K562 (cell line): ENCODE measurements at regions not wholly inside any gene's neighbourhood (a gene's known extent, or its start where the extent isn't known, plus 50 kb on each side); places are given as distances from the start of the nearest gene placed in this dataset.

ENCODE experiments used
- ATAC-seq: fragments of 200-7000 bp; cut with Tn5 transposase; 3 replicates; pipeline ENCODE4 v1.9.1; 2020; ENCODE audit warnings: moderate library complexity
- BruUV-seq: library from RNA; stranded (reverse); fragments of 400-500 nt; replicated peaks from 2 replicates; lab custom pipeline; 2021; lab: Mats Ljungman, UMichigan
- CTCF ChIA-PET: fragments of 300-600 bp; formaldehyde crosslinking; extraction: SDS; loops from one replicate; lab custom pipeline; 2021; ENCODE audit warnings: low intra/inter-chr PET ratio; lab: Yijun Ruan, JAX
- POLR2A ChIA-PET: fragments of 300-600, 350-650 bp; sonication (Branson Sonifier 250); formaldehyde crosslinking; extraction: SDS; loops from one replicate; lab custom pipeline; 2021; ENCODE audit warnings: antibody characterized with exemption, inconsistent platforms; lab: Yijun Ruan, JAX
- DNase-seq, 4 experiments: peaks; one replicate each; pipeline versions ENCODE4 v3.0.0 to v3.0.0-alpha.2; 2011 to 2018; ENCODE audit warnings: low spot score in 3 of 4, mixed read lengths in 3 of 4; ENCODE audit errors: extremely low read depth in 1 of 4
- FAIRE-seq: peaks from 2 replicates; lab custom pipeline; 2011; peaks lifted over from hg19 to GRCh38; lab: Jason Lieb, UNC
- H2AFZ ChIP-seq: 2 replicates; pipeline ENCODE4 v1.6.0; 2011; ENCODE audit warnings: low read depth, low read length, control low read depth, inconsistent platforms
- H3K27ac ChIP-seq: fragments of 200-600 bp; 3 replicates; pipeline ENCODE4 v1.8.0; 2011; ENCODE audit warnings: low read depth, mild to moderate bottlenecking, control low read depth, inconsistent platforms, low read length, moderate library complexity, mixed read lengths; ENCODE audit errors: extremely low read depth
- H3K27me3 ChIP-seq, 2 experiments: fragments of 300-600 bp in 1 of 2; 2 replicates in 1 of 2; 3 replicates in 1 of 2; pipeline versions ENCODE4 v1.6.0 to v1.8.0; 2011; ENCODE audit warnings: inconsistent platforms in 2 of 2, low read length in 2 of 2, mild to moderate bottlenecking in 1 of 2, mixed read lengths in 1 of 2, moderate library complexity in 1 of 2; ENCODE audit not compliant: control insufficient read depth in 2 of 2, insufficient read depth in 2 of 2
- H3K36me3 ChIP-seq: fragments of 300-600 bp; 3 replicates; pipeline ENCODE4 v1.8.0; 2011; ENCODE audit warnings: mild to moderate bottlenecking, low read length, inconsistent platforms; ENCODE audit not compliant: control insufficient read depth, insufficient read depth
- H3K4me1 ChIP-seq, 2 experiments: fragments of 200-600 bp in 1 of 2; replicated peaks in 1 of 2; 2 replicates in 1 of 2; 3 replicates in 1 of 2; pipeline versions ENCODE4 v1.5.1 to v1.8.0; 2011; ENCODE audit warnings: inconsistent platforms in 2 of 2, low read length in 2 of 2, mild to moderate bottlenecking in 1 of 2, mixed read lengths in 1 of 2, moderate library complexity in 1 of 2; ENCODE audit not compliant: control insufficient read depth in 2 of 2, insufficient read depth in 2 of 2
- H3K4me2 ChIP-seq: 2 replicates; pipeline ENCODE4 v1.6.1; 2011; ENCODE audit warnings: low read length, control low read depth, inconsistent platforms, mixed read lengths; ENCODE audit not compliant: insufficient read depth
- H3K4me3 ChIP-seq: fragments of 200-600 bp; sonication (generic), shearing (Covaris generic); 2 replicates; pipeline ENCODE4 v1.5.1; 2016; ENCODE audit warnings: control low read depth, inconsistent platforms
- H3K79me2 ChIP-seq: fragments of 200-600 bp; 3 replicates; pipeline ENCODE4 v1.8.0; 2011; ENCODE audit warnings: low read length, inconsistent platforms; ENCODE audit not compliant: control insufficient read depth, insufficient read depth
- H3K9ac ChIP-seq, 2 experiments: 2 replicates each; pipeline versions ENCODE4 v1.6.0 to v1.6.1; 2011; ENCODE audit warnings: low read depth in 2 of 2, low read length in 2 of 2, control low read depth in 1 of 2, inconsistent platforms in 1 of 2, mild to moderate bottlenecking in 1 of 2, mixed read lengths in 1 of 2; ENCODE audit not compliant: insufficient read depth in 1 of 2
- H3K9me1 ChIP-seq: one replicate; pipeline ENCODE4 v1.6.0; 2011; ENCODE audit warnings: inconsistent platforms, mild to moderate bottlenecking, low read length, moderate library complexity; ENCODE audit not compliant: control insufficient read depth, insufficient read depth
- H3K9me3 ChIP-seq: replicated peaks from 2 replicates; pipeline ENCODE4 v1.5.1; 2011; ENCODE audit warnings: low read depth, low read length, inconsistent platforms; ENCODE audit not compliant: control insufficient read depth, insufficient read depth
- H4K20me1 ChIP-seq: replicated peaks from 2 replicates; pipeline ENCODE4 v1.6.1; 2011; ENCODE audit warnings: low read length, inconsistent platforms, mixed read lengths; ENCODE audit not compliant: control insufficient read depth, insufficient read depth
- CREB5 ChIP-seq: fragments of 250-450 bp; sonication (Bioruptor Pico); IDR thresholded peaks from 2 replicates; pipeline ENCODE4 v1.5.0; 2020; ENCODE audit warnings: mild to moderate bottlenecking
- DLX4 ChIP-seq: fragments of 250-450 bp; sonication (Bioruptor Pico); IDR thresholded peaks from 2 replicates; pipeline ENCODE4 v1.6.1; 2021; ENCODE audit warnings: mild to moderate bottlenecking
- HNRNPK ChIP-seq: fragments of 200-400 bp; formaldehyde crosslinking; IDR thresholded peaks from one replicate; pipeline ENCODE4 v1.6.1; 2018; ENCODE audit warnings: mild to moderate bottlenecking, low read depth, low read length; ENCODE audit not compliant: poor library complexity, severe bottlenecking
- MYNN ChIP-seq, 2 experiments: sonication (generic); formaldehyde crosslinking in 1 of 2; IDR thresholded peaks; 2 replicates each; pipeline versions ENCODE4 v1.5.0 to v1.6.1; 2016 to 2020; ENCODE audit warnings: antibody characterized with exemption in 1 of 2, missing genetic modification reagents in 1 of 2
- PRDM10 ChIP-seq: fragments of 450-650 bp; IDR thresholded peaks from 2 replicates; pipeline ENCODE4 v1.6.1; 2018; ENCODE audit not compliant: partially characterized antibody
- SP1 ChIP-seq: sonication (generic); formaldehyde crosslinking; IDR thresholded peaks from 2 replicates; pipeline ENCODE4 v1.8.1; 2022; ENCODE audit warnings: mild to moderate bottlenecking, missing genetic modification reagents
- UBTF ChIP-seq, 2 experiments: IDR thresholded peaks; 2 replicates each; pipeline ENCODE4 v1.6.1; 2012; ENCODE audit warnings: improper control_type of control experiment in 2 of 2, low read depth in 2 of 2, low read length in 2 of 2, borderline replicate concordance in 1 of 2
- ZBTB17 ChIP-seq: fragments of 450-650 bp; formaldehyde crosslinking; IDR thresholded peaks from 2 replicates; pipeline ENCODE4 v1.4.0; 2020; ENCODE audit warnings: mild to moderate bottlenecking
- ZBTB49 ChIP-seq: sonication (generic); formaldehyde crosslinking; IDR thresholded peaks from 2 replicates; pipeline ENCODE4 v1.8.0; 2022; ENCODE audit warnings: missing genetic modification reagents, mild to moderate bottlenecking, borderline replicate concordance
- ZNF282 ChIP-seq: sonication (generic); formaldehyde crosslinking; IDR thresholded peaks from 2 replicates; pipeline ENCODE4 v1.8.1; 2023; ENCODE audit warnings: missing genetic modification reagents
- in situ Hi-C: fragments of 300-500 bp; cut with MboI; formaldehyde crosslinking; loops from 4 replicates; pipeline ENCODE4 v1.15.0; 2018; ENCODE audit warnings: inconsistent platforms, mixed read lengths
- intact Hi-C: fragments of 100-400 bp; cut with micrococcal nuclease; formaldehyde crosslinking; loops from 2 replicates; pipeline ENCODE4 v1.14.2; 2022

- TF ChIP-seq SP1 (CRISPR knock-in tag): no peak
- no peak for TF ChIP-seq UBTF (IDR thresholded peaks at IDR 0.05; ENCODE audit: borderline replicate concordance in 1 of 2, low read depth in 2 of 2, low read length in 2 of 2)
These were observed 1571.6 kb upstream of the PRR20A start (continued) for GRCh38 chr13:55569082-55569481.

- no peaks in the 10 kb centered on the region for H3K36me3 ChIP-seq
- H3K4me3 ChIP-seq: no peak overlapping the region
- H3K9me3 ChIP-seq: no peaks in the 10 kb centered on the region
- H3K79me2 ChIP-seq: no peaks in the 10 kb centered on the region
- H2AFZ ChIP-seq: no peak overlapping the region
- H3K9ac ChIP-seq: no peak overlapping the region
- no peak overlapping the region for H3K4me2 ChIP-seq
- H3K4me1 ChIP-seq: no peaks in the 10 kb centered on the region
- FAIRE-seq: no peak
- POLR2A ChIA-PET: no interaction called here
- BruUV-seq: no TSS peak
- no peak for ATAC-seq
- CTCF ChIA-PET: no interaction called here
- H3K9me1 ChIP-seq: no peaks in the 10 kb centered on the region
- no peaks in the 10 kb centered on the region for H4K20me1 ChIP-seq
- intact Hi-C loops (no loop called here), in situ Hi-C loops (no loop called here)
- no peaks in the 10 kb centered on the region for H3K27me3 ChIP-seq
- no peak for DNase-seq
- no peak overlapping the region for H3K27ac ChIP-seq
- TF ChIP-seq ZBTB49 (CRISPR knock-in tag) (no peak), MYNN (IDR thresholded peaks at IDR 0.05) (no peak), MYNN (CRISPR knock-in tag; IDR thresholded peaks at IDR 0.05) (no peak), CREB5 (no peak), ZNF282 (CRISPR knock-in tag) (no peak), DLX4 (CRISPR knock-in tag) (no peak), HNRNPK (no peak), ZBTB17 (CRISPR knock-in tag) (no peak), PRDM10 (no peak)
These were observed 1571.2 kb upstream of the PRR20A start for GRCh38 chr13:55569514-55569913.
